Esophagus muscularis mucosa (tissue), 3 donors: ENCODE measurements at regions not wholly inside any gene's neighbourhood (a gene's known extent, or its start where the extent isn't known, plus 50 kb on each side); places are given as distances from the start of the nearest gene placed in this dataset.

ENCODE experiments used
- CTCF ChIP-seq, 3 experiments: fragments of 200-600 bp in 2 of 3; fragments of 450-650 bp in 1 of 3; sonication (generic) in 2 of 3; IDR thresholded peaks; one replicate each; pipeline ENCODE4 v1.5.1; 2017 to 2019; ENCODE audit warnings: antibody characterized with exemption in 3 of 3, mild to moderate bottlenecking in 2 of 3, moderate library complexity in 1 of 3
- POLR2AphosphoS5 ChIP-seq, 2 donors: sonication (generic); formaldehyde crosslinking; IDR thresholded peaks; one replicate each; pipeline ENCODE4 v1.6.1; 2017; ENCODE audit warnings: antibody characterized with exemption in 2 of 2

- no peak for TF ChIP-seq CTCF (IDR thresholded peaks at IDR 0.05)
- TF ChIP-seq POLR2AphosphoS5 (IDR thresholded peaks at IDR 0.05), result no peak
These were observed 295.2 kb upstream of the CELF2 start for GRCh38 chr10:10722422-10722821.
